SU-DHL-6 (cell line): ENCODE measurements at regions not wholly inside any gene's neighbourhood (a gene's known extent, or its start where the extent isn't known, plus 50 kb on each side); places are given as distances from the start of the nearest gene placed in this dataset.

Source experiments
- EZH2phosphoT487 ChIP-seq: fragments of 200-600 bp; sonication (generic), shearing (Covaris generic); conservative IDR thresholded peaks from 2 replicates; pipeline ENCODE4 v1.6.1; 2018; ENCODE audit warnings: mild to moderate bottlenecking, antibody characterized with exemption, low read length, moderate library complexity, mixed read lengths
- TF ChIP-seq, protein P1 (sequence below): fragments of 200-600 bp; sonication (generic); IDR thresholded peaks from one replicate; pipeline ENCODE4 v1.5.1; 2017; ENCODE audit warnings: antibody characterized with exemption, mild to moderate bottlenecking, low read length, moderate library complexity; ENCODE audit not compliant: insufficient read depth, poor library complexity, severe bottlenecking

DNA sequence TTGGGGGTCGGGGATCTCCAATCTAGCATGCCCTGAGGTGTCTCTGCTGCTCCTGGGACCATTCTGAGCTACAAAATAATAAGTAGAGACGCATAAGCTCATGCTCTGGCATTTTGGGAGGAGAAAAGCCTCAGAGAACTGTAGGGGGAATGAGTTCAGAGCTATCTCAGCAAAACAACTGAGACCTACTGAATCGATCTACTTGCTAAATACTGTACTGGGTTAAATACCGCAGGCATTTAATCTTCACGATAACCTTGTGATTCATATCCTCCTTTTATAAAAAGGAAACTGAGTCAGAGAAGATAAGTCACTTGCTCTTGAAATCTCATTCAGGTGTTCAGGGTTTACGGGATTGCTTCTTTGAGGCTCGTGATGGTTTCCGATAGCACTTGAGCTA lies 468.1 kb downstream of the FGF9 start:
- TF ChIP-seq, protein P1, sequence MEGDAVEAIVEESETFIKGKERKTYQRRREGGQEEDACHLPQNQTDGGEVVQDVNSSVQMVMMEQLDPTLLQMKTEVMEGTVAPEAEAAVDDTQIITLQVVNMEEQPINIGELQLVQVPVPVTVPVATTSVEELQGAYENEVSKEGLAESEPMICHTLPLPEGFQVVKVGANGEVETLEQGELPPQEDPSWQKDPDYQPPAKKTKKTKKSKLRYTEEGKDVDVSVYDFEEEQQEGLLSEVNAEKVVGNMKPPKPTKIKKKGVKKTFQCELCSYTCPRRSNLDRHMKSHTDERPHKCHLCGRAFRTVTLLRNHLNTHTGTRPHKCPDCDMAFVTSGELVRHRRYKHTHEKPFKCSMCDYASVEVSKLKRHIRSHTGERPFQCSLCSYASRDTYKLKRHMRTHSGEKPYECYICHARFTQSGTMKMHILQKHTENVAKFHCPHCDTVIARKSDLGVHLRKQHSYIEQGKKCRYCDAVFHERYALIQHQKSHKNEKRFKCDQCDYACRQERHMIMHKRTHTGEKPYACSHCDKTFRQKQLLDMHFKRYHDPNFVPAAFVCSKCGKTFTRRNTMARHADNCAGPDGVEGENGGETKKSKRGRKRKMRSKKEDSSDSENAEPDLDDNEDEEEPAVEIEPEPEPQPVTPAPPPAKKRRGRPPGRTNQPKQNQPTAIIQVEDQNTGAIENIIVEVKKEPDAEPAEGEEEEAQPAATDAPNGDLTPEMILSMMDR: no peak
- TF ChIP-seq EZH2phosphoT487: no peak
